ENCODE measurements at regions not wholly inside any gene's neighbourhood (a gene's known extent, or its start where the extent isn't known, plus 50 kb on each side); places are given as distances from the start of the nearest gene placed in this dataset.

GRCh38 chr22:22410121-22410520, 98.4 kb downstream of the ZNF280B start:
- Histone ChIP-seq H3K27me3 (peaks cover 15% of the 10 kb centered on the region), H3K4me1 (no peaks in the 10 kb centered on the region), H3K4me3 (ENCODE audit: low read depth, low read length) (no peak overlapping the region), H3K9me3 (no peaks in the 10 kb centered on the region), H3K36me3 (no peaks in the 10 kb centered on the region)
- peak; percentile 52 for DNase-seq
- TF ChIP-seq CTCF (IDR thresholded peaks at IDR 0.05; ENCODE audit: low read depth, low read length), result no peak

- no peak for TF ChIP-seq CTCF (IDR thresholded peaks at IDR 0.05; ENCODE audit: low read depth, low read length)
- Histone ChIP-seq H3K36me3 (no peaks in the 10 kb centered on the region), H3K9me3 (no peaks in the 10 kb centered on the region), H3K4me1 (no peaks in the 10 kb centered on the region), H3K4me3 (ENCODE audit: low read depth, low read length) (no peak overlapping the region), H3K27me3 (peaks cover 17% of the 10 kb centered on the region)
- DNase-seq, result no peak
Measured at GRCh38 chr22:22410677-22411076, 97.9 kb downstream of the ZNF280B start.

GRCh38 chr22:22414266-22414665, 94.3 kb downstream of the ZNF280B start:
- DNase-seq, result no peak
- Histone ChIP-seq H3K4me1 (no peaks in the 10 kb centered on the region), H3K4me3 (ENCODE audit: low read depth, low read length) (no peak overlapping the region), H3K36me3 (no peaks in the 10 kb centered on the region), H3K9me3 (no peaks in the 10 kb centered on the region), H3K27me3 (peaks cover 47% of the 10 kb centered on the region)
- TF ChIP-seq CTCF (IDR thresholded peaks at IDR 0.05; ENCODE audit: low read depth, low read length), result no peak

GRCh38 chr22:22417495-22418162, 90.9 kb downstream of the ZNF280B start:
- H3K4me1 ChIP-seq, result no peaks in the 10 kb centered on the region
- no peak for DNase-seq
- peaks cover 76% of the 10 kb centered on the region for H3K27me3 ChIP-seq
- no peak for TF ChIP-seq CTCF (IDR thresholded peaks at IDR 0.05; ENCODE audit: low read depth, low read length)
- no peaks in the 10 kb centered on the region for H3K9me3 ChIP-seq
- H3K4me3 ChIP-seq (ENCODE audit: low read depth, low read length), result no peak overlapping the region
- no peaks in the 10 kb centered on the region for H3K36me3 ChIP-seq

GRCh38 chr22:22418163-22418549, 90.4 kb downstream of the ZNF280B start:
- Histone ChIP-seq H3K4me1 (no peaks in the 10 kb centered on the region), H3K27me3 (peaks cover 74% of the 10 kb centered on the region), H3K9me3 (no peaks in the 10 kb centered on the region), H3K4me3 (ENCODE audit: low read depth, low read length) (no peak overlapping the region), H3K36me3 (no peaks in the 10 kb centered on the region)
- DNase-seq, result no peak
- TF ChIP-seq CTCF (IDR thresholded peaks at IDR 0.05; ENCODE audit: low read depth, low read length), result no peak

- Histone ChIP-seq H3K36me3 (no peaks in the 10 kb centered on the region), H3K4me1 (no peaks in the 10 kb centered on the region), H3K9me3 (no peaks in the 10 kb centered on the region), H3K4me3 (ENCODE audit: low read depth, low read length) (no peak overlapping the region), H3K27me3 (peaks cover 74% of the 10 kb centered on the region)
- no peak for TF ChIP-seq CTCF (IDR thresholded peaks at IDR 0.05; ENCODE audit: low read depth, low read length)
- no peak for DNase-seq
Measured at GRCh38 chr22:22418957-22419356, 89.6 kb downstream of the ZNF280B start.
